ENCODE measurements at regions not wholly inside any gene's neighbourhood (a gene's known extent, or its start where the extent isn't known, plus 50 kb on each side); places are given as distances from the start of the nearest gene placed in this dataset.

- TF ChIP-seq CTCF (IDR thresholded peaks at IDR 0.05) (no peak), POLR2A (IDR thresholded peaks at IDR 0.05) (no peak), POLR2AphosphoS5 (IDR thresholded peaks at IDR 0.05) (no peak)
These were observed 174.7 kb downstream of the MN1 start for GRCh38 chr22:27626675-27627443.

Data from prostate gland (tissue), 2 donors.